Upper lobe of right lung (tissue), 1 donor: ENCODE measurements at regions not wholly inside any gene's neighbourhood (a gene's known extent, or its start where the extent isn't known, plus 50 kb on each side); places are given as distances from the start of the nearest gene placed in this dataset.
A peak's percentile ranks its signal among the peaks of the same experiment; 100 is the strongest.
"Not testable (repeated sequence)": the region's sequence is repeated elsewhere in the genome, so short reads cannot be mapped to it uniquely, and the experiment has no call there.

Experiments used
- ATAC-seq: fragments of 200-7000 bp; cut with Tn5 transposase; one replicate; pipeline ENCODE4 v1.9.1; 2020; ENCODE audit warnings: mild to moderate bottlenecking, moderate library complexity
- DNase-seq: peaks from one replicate; pipeline ENCODE4 v3.0.0-alpha.2; 2020
- H3K27ac ChIP-seq: fragments of 200-600 bp; one replicate; pipeline ENCODE4 v1.8.0; 2022
- H3K27me3 ChIP-seq: fragments of 200-600 bp; one replicate; pipeline ENCODE4 v1.8.0; 2022; ENCODE audit warnings: mild to moderate bottlenecking
- H3K36me3 ChIP-seq: fragments of 200-600 bp; one replicate; pipeline ENCODE4 v1.8.0; 2022
- H3K4me1 ChIP-seq: fragments of 200-600 bp; one replicate; pipeline ENCODE4 v1.8.0; 2022
- H3K4me3 ChIP-seq: fragments of 200-600 bp; one replicate; pipeline ENCODE4 v1.8.0; 2022; ENCODE audit warnings: mild to moderate bottlenecking
- H3K9me3 ChIP-seq: fragments of 200-600 bp; one replicate; pipeline ENCODE4 v1.8.0; 2022
- CTCF ChIP-seq: fragments of 200-600 bp; IDR thresholded peaks from one replicate; pipeline ENCODE4 v1.8.0; 2022; ENCODE audit warnings: antibody characterized with exemption
- intact Hi-C: fragments of 100-400 bp; cut with DNase I; formaldehyde crosslinking; loops from one replicate; pipeline ENCODE4 v1.11.0; 2022
- donor health status: DM: no; HTN: yes; CAD: no; lungs with severe emphysema.

DNA sequence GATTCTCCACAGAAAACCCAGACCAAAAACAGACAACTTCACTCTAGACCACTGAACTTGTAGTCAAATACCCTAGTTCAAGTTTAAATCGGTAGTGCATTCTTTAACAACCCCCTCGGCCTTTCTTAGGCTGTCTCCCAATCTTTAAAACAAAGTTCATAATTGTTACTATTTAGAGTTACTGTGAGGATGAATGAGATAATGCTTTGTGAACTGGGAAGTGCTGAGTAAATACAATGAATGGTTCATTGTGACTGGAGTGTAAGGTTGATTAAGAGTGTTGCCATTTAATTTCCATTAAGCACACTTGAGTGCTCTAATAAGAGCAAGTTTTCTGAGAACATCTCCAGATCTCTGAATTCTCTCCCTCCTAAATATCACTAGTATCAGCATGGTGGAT, 228.8 kb upstream of the PIK3R1 start:
- DNase-seq: no peak
- intact Hi-C loops: no loop called here

DNA sequence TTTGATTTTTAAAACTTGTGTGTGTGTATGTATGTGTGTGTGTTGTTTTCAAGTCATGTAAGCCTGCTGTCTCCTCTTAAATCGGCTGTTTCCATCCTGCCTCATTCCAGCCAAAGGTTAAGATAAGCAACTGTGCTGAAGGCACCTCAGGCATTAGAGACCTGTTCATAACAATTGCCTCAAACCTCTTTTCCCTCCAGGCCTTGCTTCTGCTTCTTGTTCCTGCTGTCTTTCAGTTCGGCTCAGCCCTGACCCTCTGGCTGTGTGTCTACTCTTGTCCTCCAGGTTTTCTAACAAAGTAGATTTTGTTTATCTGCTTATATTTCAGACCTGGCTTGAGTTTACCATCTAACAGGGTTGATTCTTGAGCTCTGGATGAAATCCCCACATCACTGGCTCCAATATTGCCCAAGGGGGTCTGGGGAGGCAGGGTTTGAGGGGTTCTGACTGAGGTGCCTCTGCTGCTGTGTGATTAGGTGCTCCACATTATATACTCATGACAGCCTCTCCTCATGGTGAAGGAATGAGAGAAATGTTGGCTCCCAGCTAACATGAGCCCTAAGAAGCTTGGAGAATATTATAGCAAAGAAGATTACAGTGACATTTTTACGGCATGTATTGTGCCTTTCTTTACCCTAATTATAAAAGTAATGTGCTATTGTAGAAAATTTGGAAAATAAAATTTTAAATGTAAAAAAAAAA, 229.7 kb upstream of the PIK3R1 start:
- Histone ChIP-seq H3K4me3 (no peak overlapping the region), H3K36me3 (no peaks in the 10 kb centered on the region), H3K4me1 (no peaks in the 10 kb centered on the region), H3K9me3 (no peaks in the 10 kb centered on the region), H3K27ac (no peak overlapping the region), H3K27me3 (no peaks in the 10 kb centered on the region)
- no peak for TF ChIP-seq CTCF
- intact Hi-C loops: no loop called here
- no peak for DNase-seq
- ATAC-seq: peak; percentile 23

More for the DNA sequence above, 228.8 kb upstream of the PIK3R1 start:
- TF ChIP-seq CTCF: no peak
- H3K9me3 ChIP-seq: no peaks in the 10 kb centered on the region
- H3K27ac ChIP-seq: no peak overlapping the region
- no peaks in the 10 kb centered on the region for H3K36me3 ChIP-seq
- H3K4me1 ChIP-seq: no peaks in the 10 kb centered on the region
- no peaks in the 10 kb centered on the region for H3K27me3 ChIP-seq
- no peak for ATAC-seq
- no peak overlapping the region for H3K4me3 ChIP-seq

GRCh38 chr5:67984546-67984945, 231.0 kb upstream of the PIK3R1 start:
- no peaks in the 10 kb centered on the region for H3K27me3 ChIP-seq
- no peaks in the 10 kb centered on the region for H3K36me3 ChIP-seq
- H3K27ac ChIP-seq: no peak overlapping the region
- H3K4me1 ChIP-seq: no peaks in the 10 kb centered on the region
- DNase-seq (no peak), ATAC-seq (no peak)
- no peak for TF ChIP-seq CTCF
- no peak overlapping the region for H3K4me3 ChIP-seq
- H3K9me3 ChIP-seq: no peaks in the 10 kb centered on the region
- intact Hi-C loops: no loop called here

DNA sequence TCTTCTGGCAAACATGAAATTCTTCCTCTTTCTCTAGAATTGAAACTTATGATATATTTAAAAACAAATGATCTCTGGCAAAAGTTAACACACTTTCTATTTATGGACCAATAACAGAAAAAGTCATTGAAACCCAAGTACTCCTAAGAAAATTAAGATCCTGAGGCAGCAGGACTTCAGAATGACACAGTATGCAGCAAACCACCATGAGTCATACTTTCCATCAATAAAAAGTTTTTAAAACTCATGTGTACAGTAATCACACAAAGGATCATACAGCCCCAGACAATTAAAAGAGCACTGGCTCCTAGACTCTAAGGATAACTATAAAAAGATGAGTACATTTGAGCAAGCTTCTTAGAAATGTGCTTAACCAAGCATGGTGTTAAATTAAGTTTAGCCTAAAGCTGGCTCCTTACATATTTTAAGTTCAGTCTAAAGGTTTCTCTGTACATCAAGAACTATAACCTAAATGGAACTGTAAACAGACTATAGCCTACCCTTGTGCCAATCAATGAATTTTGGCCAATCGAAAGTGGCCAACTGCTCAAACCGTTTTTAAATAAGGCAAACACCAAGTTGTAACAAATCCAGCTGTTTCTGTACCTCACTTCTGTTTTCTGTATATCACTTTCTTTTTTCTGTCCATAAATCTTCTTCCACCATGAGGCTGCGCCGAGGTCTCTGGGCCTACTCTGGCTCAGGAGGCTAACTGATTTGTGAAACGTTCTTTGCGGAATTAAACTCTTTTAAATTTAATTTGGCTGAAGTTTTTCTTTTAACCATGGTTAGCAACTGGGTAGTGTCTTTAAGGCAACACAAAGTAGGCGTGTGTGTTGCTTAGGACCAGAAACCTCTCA, 232.1 kb upstream of the PIK3R1 start:
- Histone ChIP-seq H3K36me3 (no peaks in the 10 kb centered on the region), H3K4me3 (no peak overlapping the region), H3K9me3 (no peaks in the 10 kb centered on the region), H3K27ac (no peak overlapping the region), H3K27me3 (no peaks in the 10 kb centered on the region), H3K4me1 (no peaks in the 10 kb centered on the region)
- no peak for TF ChIP-seq CTCF
- intact Hi-C loops: no loop called here
- no peak for ATAC-seq
- DNase-seq: no peak

DNA sequence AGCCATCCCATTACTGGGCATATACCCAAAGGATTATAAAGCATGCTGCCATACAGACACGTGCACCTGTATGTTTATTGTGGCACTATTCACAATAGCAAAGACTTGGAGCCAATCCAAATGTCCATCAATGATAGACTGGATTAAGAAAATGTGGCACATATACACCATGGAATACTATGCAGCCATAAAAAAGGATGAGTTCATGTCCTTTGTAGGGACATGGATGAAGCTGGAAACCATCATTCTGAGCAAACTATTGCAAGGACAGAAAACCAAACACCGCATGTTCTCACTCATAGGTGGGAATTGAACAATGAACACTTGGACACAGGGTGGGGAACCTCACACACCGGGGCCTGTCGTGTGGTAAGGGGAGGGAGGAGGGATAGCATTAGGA, 233.4 kb upstream of the PIK3R1 start:
- intact Hi-C loops, H3K36me3 ChIP-seq, H3K27me3 ChIP-seq, H3K9me3 ChIP-seq, H3K4me1 ChIP-seq, H3K27ac ChIP-seq, H3K4me3 ChIP-seq, DNase-seq, ATAC-seq: not testable (repeated sequence)

- intact Hi-C loops: no loop called here
- Histone ChIP-seq H3K27me3 (no peaks in the 10 kb centered on the region), H3K4me1 (no peaks in the 10 kb centered on the region), H3K9me3 (no peaks in the 10 kb centered on the region), H3K27ac (no peak overlapping the region), H3K4me3 (no peak overlapping the region), H3K36me3 (no peaks in the 10 kb centered on the region)
- no peak for TF ChIP-seq CTCF
- ATAC-seq: no peak
- no peak for DNase-seq
These were observed 237.4 kb upstream of the PIK3R1 start for GRCh38 chr5:67978171-67978570.
